A673 (cell line): ENCODE measurements at regions not wholly inside any gene's neighbourhood (a gene's known extent, or its start where the extent isn't known, plus 50 kb on each side); places are given as distances from the start of the nearest gene placed in this dataset.
A peak's percentile ranks its signal among the peaks of the same experiment; 100 is the strongest.

Source experiments
- BruUV-seq: library from RNA; stranded (reverse); fragments of 400-500 nt; replicated peaks from 2 replicates; lab custom pipeline; 2021; lab: Mats Ljungman, UMichigan
- CTCF ChIA-PET: fragments of 300-600 bp; sonication (Branson Sonifier 250); formaldehyde crosslinking; loops from one replicate; lab custom pipeline; 2022; ENCODE audit warnings: antibody characterized with exemption; lab: Charles Lee
- POLR2A ChIA-PET: fragments of 300-600 bp; sonication (Branson Sonifier 250); formaldehyde crosslinking; loops from one replicate; lab custom pipeline; 2022; ENCODE audit warnings: antibody characterized with exemption; ENCODE audit not compliant: low non-redundant PET; lab: Charles Lee
- DNase-seq: peaks from one replicate; pipeline ENCODE4 v3.0.0-alpha.2; 2015; ENCODE audit warnings: low spot score
- H3K27ac ChIP-seq: fragments of 200-600 bp; sonication (generic); 2 replicates; pipeline ENCODE4 v1.5.1; 2016; ENCODE audit warnings: mixed run types, low read depth, mild to moderate bottlenecking, mixed read lengths, antibody characterized with exemption, low read length; ENCODE audit not compliant: poor library complexity, severe bottlenecking
- H3K27me3 ChIP-seq: fragments of 200-600 bp; sonication (generic); replicated peaks from 2 replicates; pipeline ENCODE4 v1.6.1; 2017; ENCODE audit warnings: mixed run types, low read depth, mild to moderate bottlenecking, mixed read lengths, antibody characterized with exemption, low read length; ENCODE audit not compliant: insufficient read depth, poor library complexity
- H3K36me3 ChIP-seq: fragments of 200-600 bp; sonication (generic); 2 replicates; pipeline ENCODE4 v1.6.1; 2016; ENCODE audit warnings: mixed run types, mild to moderate bottlenecking, mixed read lengths, antibody characterized with exemption, low read length; ENCODE audit not compliant: insufficient read depth, poor library complexity, severe bottlenecking
- H3K4me1 ChIP-seq: fragments of 200-600 bp; sonication (generic); 2 replicates; pipeline ENCODE4 v1.6.1; 2017; ENCODE audit warnings: mixed run types, mild to moderate bottlenecking, mixed read lengths, antibody characterized with exemption, low read length; ENCODE audit not compliant: insufficient read depth, poor library complexity, severe bottlenecking
- H3K4me3 ChIP-seq: fragments of 200-600 bp; sonication (generic); 2 replicates; pipeline ENCODE4 v1.5.1; 2016; ENCODE audit warnings: low read depth, mixed run types, mild to moderate bottlenecking, mixed read lengths, low read length; ENCODE audit not compliant: poor library complexity, severe bottlenecking
- H3K9me3 ChIP-seq: fragments of 200-600 bp; sonication (generic); 2 replicates; pipeline ENCODE4 v1.6.1; 2016; ENCODE audit warnings: mixed run types, low read depth, mild to moderate bottlenecking, mixed read lengths, antibody characterized with exemption, low read length; ENCODE audit not compliant: poor library complexity, severe bottlenecking
- EZH2 ChIP-seq: fragments of 200-600 bp; sonication (generic); IDR thresholded peaks from 2 replicates; pipeline ENCODE4 v1.6.1; 2017; ENCODE audit warnings: borderline replicate concordance, low read depth, mild to moderate bottlenecking, mixed read lengths, antibody characterized with exemption, low read length; ENCODE audit not compliant: poor library complexity, severe bottlenecking
- intact Hi-C: fragments of 100-400 bp; cut with micrococcal nuclease; formaldehyde crosslinking; loops from one replicate; pipeline ENCODE4 v1.10.0; 2022; ENCODE audit not compliant: unreplicated experiment
- TF ChIP-seq, protein P1 (sequence below): fragments of 300-800, 200-600 bp; sonication (generic); conservative IDR thresholded peaks from 2 replicates; pipeline ENCODE4 v1.5.1; 2017; ENCODE audit warnings: low read depth, mild to moderate bottlenecking, antibody characterized with exemption, low read length, moderate library complexity, mixed read lengths

DNA sequence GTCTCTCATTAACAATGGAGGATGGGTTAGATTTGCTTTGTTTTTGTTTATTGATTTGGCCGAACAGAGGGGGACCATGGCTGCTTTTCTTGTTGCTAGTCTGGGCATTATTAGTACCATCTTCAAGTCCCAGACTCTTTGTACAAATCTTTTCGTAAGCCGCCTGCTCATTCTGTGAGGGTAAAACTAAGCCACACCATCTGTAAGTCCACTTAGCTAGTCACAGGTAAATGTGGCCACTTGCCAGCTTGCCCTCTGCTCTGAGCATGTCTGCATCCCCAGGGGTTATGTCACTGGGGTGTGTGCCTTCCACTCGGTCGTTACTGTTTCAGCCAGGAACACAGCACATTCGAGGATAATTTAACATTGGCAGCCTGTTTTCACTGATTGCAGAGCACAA, 85.6 kb downstream of the SMIM21 start:
- Histone ChIP-seq H3K4me1 (no peaks in the 10 kb centered on the region), H3K9me3 (no peaks in the 10 kb centered on the region), H3K27ac (no peak overlapping the region), H3K4me3 (no peak overlapping the region), H3K27me3 (peaks cover 8% of the 10 kb centered on the region), H3K36me3 (no peaks in the 10 kb centered on the region)
- CTCF ChIA-PET = no interaction called here
- POLR2A ChIA-PET = no interaction called here
- intact Hi-C loops = no loop called here
- no TSS peak for BruUV-seq
- TF ChIP-seq, protein P1, sequence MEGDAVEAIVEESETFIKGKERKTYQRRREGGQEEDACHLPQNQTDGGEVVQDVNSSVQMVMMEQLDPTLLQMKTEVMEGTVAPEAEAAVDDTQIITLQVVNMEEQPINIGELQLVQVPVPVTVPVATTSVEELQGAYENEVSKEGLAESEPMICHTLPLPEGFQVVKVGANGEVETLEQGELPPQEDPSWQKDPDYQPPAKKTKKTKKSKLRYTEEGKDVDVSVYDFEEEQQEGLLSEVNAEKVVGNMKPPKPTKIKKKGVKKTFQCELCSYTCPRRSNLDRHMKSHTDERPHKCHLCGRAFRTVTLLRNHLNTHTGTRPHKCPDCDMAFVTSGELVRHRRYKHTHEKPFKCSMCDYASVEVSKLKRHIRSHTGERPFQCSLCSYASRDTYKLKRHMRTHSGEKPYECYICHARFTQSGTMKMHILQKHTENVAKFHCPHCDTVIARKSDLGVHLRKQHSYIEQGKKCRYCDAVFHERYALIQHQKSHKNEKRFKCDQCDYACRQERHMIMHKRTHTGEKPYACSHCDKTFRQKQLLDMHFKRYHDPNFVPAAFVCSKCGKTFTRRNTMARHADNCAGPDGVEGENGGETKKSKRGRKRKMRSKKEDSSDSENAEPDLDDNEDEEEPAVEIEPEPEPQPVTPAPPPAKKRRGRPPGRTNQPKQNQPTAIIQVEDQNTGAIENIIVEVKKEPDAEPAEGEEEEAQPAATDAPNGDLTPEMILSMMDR = no peak
- no peak for TF ChIP-seq EZH2
- no peak for DNase-seq

DNA sequence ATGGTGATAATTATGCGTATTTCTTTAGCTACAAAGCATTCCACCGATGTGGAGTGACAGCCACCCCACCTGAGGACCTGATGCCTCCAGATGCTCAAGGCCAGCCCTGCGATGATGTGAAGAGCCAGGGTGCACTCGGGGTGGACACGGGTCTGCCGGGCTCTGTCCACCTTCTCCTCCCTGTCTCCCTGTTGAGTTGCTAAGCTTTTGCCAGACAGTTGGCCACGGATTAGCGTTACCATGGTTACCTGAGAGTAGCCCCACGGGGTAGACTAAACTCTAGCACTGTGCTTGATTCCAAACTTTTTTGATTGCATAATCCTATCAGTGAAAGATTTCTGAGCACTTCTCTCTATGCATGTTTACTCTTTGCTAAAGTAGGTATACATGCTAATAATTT, 86.2 kb downstream of the SMIM21 start:
- no peaks in the 10 kb centered on the region for H3K36me3 ChIP-seq
- peak; percentile 8 for DNase-seq
- no peak overlapping the region for H3K27ac ChIP-seq
- POLR2A ChIA-PET = no interaction called here
- CTCF ChIA-PET = no interaction called here
- no TSS peak for BruUV-seq
- H3K27me3 ChIP-seq = peaks cover 5% of the 10 kb centered on the region
- TF ChIP-seq, protein P1 = no peak
- no peak for TF ChIP-seq EZH2
- no peak overlapping the region for H3K4me3 ChIP-seq
- intact Hi-C loops = no loop called here
- no peaks in the 10 kb centered on the region for H3K4me1 ChIP-seq
- H3K9me3 ChIP-seq = no peaks in the 10 kb centered on the region

DNA sequence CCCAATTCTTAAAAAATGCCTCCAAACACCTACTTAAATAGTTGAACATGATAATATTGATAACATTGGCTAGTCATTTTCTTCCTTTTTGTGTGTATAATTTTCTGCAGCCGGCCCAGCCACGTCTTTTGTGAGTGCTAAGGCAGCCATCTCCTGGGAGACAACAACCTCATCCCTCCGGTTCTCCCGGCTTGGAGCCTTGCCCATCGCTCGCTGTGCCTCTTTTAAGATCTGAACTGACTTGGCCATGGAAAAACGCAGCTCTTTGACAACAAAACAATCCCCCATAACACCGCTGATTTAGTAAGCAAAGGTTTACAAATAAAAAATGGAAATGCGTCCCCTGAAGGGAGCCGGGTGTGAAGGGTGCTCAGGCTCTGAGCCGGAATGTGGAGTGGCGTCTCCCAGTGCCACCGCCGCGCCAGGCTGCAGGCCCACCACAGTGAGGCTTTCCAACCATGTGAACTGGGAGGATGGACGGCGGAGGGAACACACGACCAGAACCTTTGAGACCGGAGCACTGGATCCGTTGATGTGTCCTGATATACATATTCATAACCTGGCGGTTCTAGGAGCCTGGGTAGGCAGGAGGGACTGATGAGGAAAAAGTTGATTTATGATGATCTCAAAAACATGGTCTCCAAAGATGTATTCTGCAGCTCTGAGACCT, 87.4 kb downstream of the SMIM21 start:
- no peaks in the 10 kb centered on the region for H3K4me1 ChIP-seq
- H3K9me3 ChIP-seq = no peaks in the 10 kb centered on the region
- no peak for DNase-seq
- CTCF ChIA-PET = no interaction called here
- intact Hi-C loops = no loop called here
- POLR2A ChIA-PET = interaction anchor here (0.6 kb wide), 1 partner anchor 12 kb away, joined by 3 read pairs; no protein-coding TSS in a partner anchor
- H3K27me3 ChIP-seq = no peaks in the 10 kb centered on the region
- H3K27ac ChIP-seq = no peak overlapping the region
- TF ChIP-seq, protein P1 = no peak
- TF ChIP-seq EZH2 = no peak
- H3K4me3 ChIP-seq = no peak overlapping the region
- no peaks in the 10 kb centered on the region for H3K36me3 ChIP-seq
- BruUV-seq = no TSS peak
